Naive thymus-derived CD4-positive, alpha-beta T cell (primary cell): ENCODE measurements at regions not wholly inside any gene's neighbourhood (a gene's known extent, or its start where the extent isn't known, plus 50 kb on each side); places are given as distances from the start of the nearest gene placed in this dataset.

Experiments used
- ATAC-seq: fragments of 150-1000 bp; cut with Tn5 transposase; 2 replicates; pipeline ENCODE4 v1.10.0; 2021; ENCODE audit warnings: mild to moderate bottlenecking, moderate library complexity
- CTCF ChIA-PET: fragments of 350-600 bp; sonication (Branson Sonifier 250); formaldehyde crosslinking; loops from one replicate; lab custom pipeline; 2021; ENCODE audit warnings: antibody characterized with exemption; lab: Charles Lee
- POLR2A ChIA-PET: fragments of 350-600 bp; sonication (Branson Sonifier 250); formaldehyde crosslinking; loops from one replicate; lab custom pipeline; 2021; ENCODE audit warnings: antibody characterized with exemption, inconsistent platforms; lab: Charles Lee
- DNase-seq, 9 donors: peaks; one replicate each; pipeline versions ENCODE4 v3.0.0 to v3.0.0-alpha.2; 2020 to 2022; ENCODE audit warnings: mixed read lengths in 1 of 9
- H3K27ac ChIP-seq: one replicate; pipeline ENCODE4 v1.7.0; 2013; ENCODE audit warnings: mild to moderate bottlenecking, low read depth, low read length, moderate library complexity
- H3K27me3 ChIP-seq, 2 donors: one replicate each; pipeline ENCODE4 v1.7.0; 2013; ENCODE audit warnings: low read length in 2 of 2, mild to moderate bottlenecking in 2 of 2, moderate library complexity in 2 of 2; ENCODE audit not compliant: control insufficient read depth in 2 of 2, insufficient read depth in 2 of 2
- H3K36me3 ChIP-seq, 3 experiments: 1 replicate in 2 of 3; 2 replicates in 1 of 3; pipeline ENCODE4 v1.7.0; 2013; ENCODE audit warnings: low read length in 3 of 3, mild to moderate bottlenecking in 3 of 3, moderate library complexity in 1 of 3; ENCODE audit not compliant: insufficient read depth in 3 of 3, control insufficient read depth in 2 of 3
- H3K4me1 ChIP-seq, 2 donors: one replicate each; pipeline ENCODE4 v1.7.0; 2013; ENCODE audit warnings: low read length in 2 of 2, mild to moderate bottlenecking in 2 of 2, moderate library complexity in 1 of 2; ENCODE audit not compliant: control insufficient read depth in 2 of 2, insufficient read depth in 2 of 2
- H3K4me3 ChIP-seq: 2 replicates; pipeline ENCODE4 v1.7.0; 2013; ENCODE audit warnings: mild to moderate bottlenecking, low read length
- H3K9me3 ChIP-seq, 3 experiments: 1 replicate in 2 of 3; 2 replicates in 1 of 3; pipeline ENCODE4 v1.7.0; 2013; ENCODE audit warnings: low read length in 3 of 3; ENCODE audit not compliant: control insufficient read depth in 2 of 3
- H3K27ac Mint-ChIP-seq, 9 donors: one replicate each; pipeline ENCODE4 v1.8.0; 2020 to 2022; ENCODE audit warnings: mixed read lengths in 9 of 9, mild to moderate bottlenecking in 8 of 9, moderate library complexity in 5 of 9, inconsistent platforms in 2 of 9
- H3K27me3 Mint-ChIP-seq, 5 donors: one replicate each; pipeline ENCODE4 v1.8.0; 2021 to 2022; ENCODE audit warnings: mixed read lengths in 5 of 5, mild to moderate bottlenecking in 1 of 5
- H3K36me3 Mint-ChIP-seq, 5 donors: one replicate each; pipeline ENCODE4 v1.8.0; 2020 to 2022; ENCODE audit warnings: mixed read lengths in 5 of 5, mild to moderate bottlenecking in 3 of 5, inconsistent platforms in 1 of 5
- H3K4me1 Mint-ChIP-seq, 7 donors: one replicate each; pipeline ENCODE4 v1.8.0; 2020 to 2022; ENCODE audit warnings: mixed read lengths in 7 of 7, mild to moderate bottlenecking in 3 of 7, inconsistent platforms in 1 of 7
- H3K4me3 Mint-ChIP-seq, 10 donors: one replicate each; pipeline ENCODE4 v1.8.0; 2020 to 2022; ENCODE audit warnings: mild to moderate bottlenecking in 10 of 10, mixed read lengths in 10 of 10, moderate library complexity in 6 of 10, inconsistent platforms in 2 of 10
- H3K9me3 Mint-ChIP-seq, 11 donors: one replicate each; pipeline ENCODE4 v1.8.0; 2020 to 2022; ENCODE audit warnings: mixed read lengths in 11 of 11, mild to moderate bottlenecking in 4 of 11, inconsistent platforms in 1 of 11, moderate library complexity in 1 of 11
- intact Hi-C, 2 donors: fragments of 100-400 bp; cut with micrococcal nuclease; formaldehyde crosslinking; loops; one replicate each; pipeline ENCODE4 v1.15.1; 2023

DNA sequence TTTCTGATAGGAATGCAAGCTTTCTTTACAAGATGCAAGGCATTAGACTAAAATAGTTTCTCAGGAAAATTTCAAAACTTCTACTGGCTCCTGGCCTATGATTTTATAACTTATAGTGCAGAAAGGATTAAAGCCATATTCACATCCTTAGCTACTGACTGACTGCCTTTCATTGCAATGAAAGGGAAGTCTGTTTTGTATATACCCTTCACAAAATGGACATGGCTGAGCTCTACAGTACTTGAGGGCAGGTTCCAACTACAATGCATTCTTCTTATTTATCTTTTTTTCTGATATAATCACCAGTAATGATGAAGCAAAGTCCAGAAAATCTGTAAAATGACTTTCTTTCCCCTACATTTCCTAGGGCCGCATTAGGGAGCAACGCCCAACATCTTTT is 100.5 kb upstream of the ESRRG start:
- Mint-ChIP-seq H3K4me1 (no peaks in the 10 kb centered on the region), H3K27ac (no peak overlapping the region), H3K27me3 (no peaks in the 10 kb centered on the region), H3K9me3 (peaks cover 0 to 15% (median 2%) of the 10 kb centered on the region in 11 donors), H3K36me3 (no peaks in the 10 kb centered on the region), H3K4me3 (no peak overlapping the region)
- H3K9me3 ChIP-seq: no peaks in the 10 kb centered on the region
- no peak overlapping the region for H3K4me3 ChIP-seq
- intact Hi-C loops: no loop called here
- DNase-seq (no peak), ATAC-seq (no peak)
- H3K36me3 ChIP-seq: no peaks in the 10 kb centered on the region
- H3K27me3 ChIP-seq: no peaks in the 10 kb centered on the region
- H3K4me1 ChIP-seq: no peaks in the 10 kb centered on the region
- ChIA-PET POLR2A (no interaction called here), CTCF (no interaction called here)
- H3K27ac ChIP-seq: no peak overlapping the region

DNA sequence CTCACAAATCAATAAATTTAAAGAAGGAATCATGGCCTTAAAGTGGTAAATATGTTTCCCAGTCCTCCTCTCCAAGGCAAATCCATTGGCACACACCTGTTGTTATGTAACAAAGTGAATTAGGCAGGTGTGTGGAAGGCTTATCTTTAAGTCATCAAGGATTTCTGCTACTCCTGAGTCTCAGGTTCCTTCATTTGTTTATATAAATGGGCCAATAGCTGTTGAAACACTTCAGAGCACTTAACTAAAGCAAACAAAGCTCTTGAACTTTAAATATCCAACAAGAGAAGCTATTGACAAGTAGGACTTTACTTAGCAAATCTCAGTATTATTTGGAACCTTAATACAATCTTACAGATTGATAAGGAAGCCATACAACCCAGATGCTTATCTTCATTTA is 99.3 kb upstream of the ESRRG start:
- DNase-seq: no peak
- Histone ChIP-seq H3K36me3 (no peaks in the 10 kb centered on the region), H3K4me3 (no peak overlapping the region), H3K4me1 (no peaks in the 10 kb centered on the region), H3K27ac (no peak overlapping the region), H3K9me3 (no peaks in the 10 kb centered on the region), H3K27me3 (no peaks in the 10 kb centered on the region)
- no peaks in the 10 kb centered on the region for H3K36me3 Mint-ChIP-seq
- no peak overlapping the region for H3K4me3 Mint-ChIP-seq
- POLR2A ChIA-PET: no interaction called here
- H3K9me3 Mint-ChIP-seq: peaks cover 0 to 21% (median 3%) of the 10 kb centered on the region in 11 donors
- intact Hi-C loops: no loop called here
- H3K4me1 Mint-ChIP-seq: no peaks in the 10 kb centered on the region
- H3K27ac Mint-ChIP-seq: no peak overlapping the region
- CTCF ChIA-PET: no interaction called here
- no peak for ATAC-seq
- H3K27me3 Mint-ChIP-seq: no peaks in the 10 kb centered on the region

DNA sequence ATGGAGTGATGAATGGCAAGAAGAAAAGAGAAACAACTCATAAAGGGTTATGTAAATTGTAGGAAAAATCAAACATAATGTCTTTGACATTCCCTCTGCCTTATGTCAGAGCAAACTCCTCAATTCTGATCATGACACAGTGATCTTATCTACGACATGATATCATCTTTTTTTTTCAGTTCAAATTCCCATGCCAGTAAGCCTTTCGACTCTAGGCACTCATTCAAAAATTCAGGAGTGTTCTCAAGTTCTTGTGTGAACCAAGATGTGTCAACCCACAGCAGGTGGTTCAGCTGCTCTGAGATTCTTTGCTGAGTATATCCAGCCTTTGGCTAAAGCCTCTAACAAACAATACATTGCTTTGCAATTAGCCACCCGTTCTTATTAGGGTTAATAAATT is 97.1 kb upstream of the ESRRG start:
- ChIA-PET CTCF (no interaction called here), POLR2A (no interaction called here)
- Histone ChIP-seq H3K36me3 (no peaks in the 10 kb centered on the region), H3K9me3 (no peaks in the 10 kb centered on the region), H3K27ac (no peak overlapping the region), H3K27me3 (no peaks in the 10 kb centered on the region), H3K4me3 (no peak overlapping the region), H3K4me1 (no peaks in the 10 kb centered on the region)
- peaks cover 0 to 22% (median 2%) of the 10 kb centered on the region in 11 donors for H3K9me3 Mint-ChIP-seq
- no peaks in the 10 kb centered on the region for H3K4me1 Mint-ChIP-seq
- ATAC-seq (no peak), DNase-seq (no peak)
- intact Hi-C loops: no loop called here
- H3K4me3 Mint-ChIP-seq: no peak overlapping the region
- H3K36me3 Mint-ChIP-seq: no peaks in the 10 kb centered on the region
- H3K27me3 Mint-ChIP-seq: no peaks in the 10 kb centered on the region
- H3K27ac Mint-ChIP-seq: no peak overlapping the region

DNA sequence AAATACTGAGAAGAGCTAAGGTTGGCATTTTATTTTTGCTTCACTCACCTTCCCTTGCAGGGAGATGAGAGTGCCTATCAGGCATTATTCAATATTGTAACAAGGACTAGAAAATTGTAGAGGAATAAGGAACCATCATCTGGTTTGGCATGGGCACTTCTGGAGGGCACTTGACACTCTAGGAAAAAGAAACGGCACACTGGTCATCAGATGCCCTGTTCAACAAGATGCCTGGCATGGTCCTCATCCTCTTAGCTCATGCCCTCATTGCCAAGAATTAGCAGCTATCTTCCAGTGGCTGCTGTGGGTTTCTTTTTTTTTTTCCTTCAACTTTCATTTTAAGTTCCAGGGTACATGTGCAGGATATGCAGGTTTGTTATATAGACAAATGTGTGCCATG is 95.1 kb upstream of the ESRRG start:
- Mint-ChIP-seq H3K4me1 (no peaks in the 10 kb centered on the region), H3K36me3 (no peaks in the 10 kb centered on the region), H3K27ac (no peak overlapping the region), H3K27me3 (no peaks in the 10 kb centered on the region), H3K4me3 (no peak overlapping the region), H3K9me3 (peaks cover 0 to 17% (median 0%) of the 10 kb centered on the region in 11 donors)
- H3K27me3 ChIP-seq: no peaks in the 10 kb centered on the region
- DNase-seq (no peak), ATAC-seq (no peak)
- H3K9me3 ChIP-seq: no peaks in the 10 kb centered on the region
- POLR2A ChIA-PET: no interaction called here
- no peaks in the 10 kb centered on the region for H3K36me3 ChIP-seq
- CTCF ChIA-PET: no interaction called here
- H3K4me1 ChIP-seq: no peaks in the 10 kb centered on the region
- intact Hi-C loops: no loop called here
- H3K4me3 ChIP-seq: no peak overlapping the region
- H3K27ac ChIP-seq: no peak overlapping the region

DNA sequence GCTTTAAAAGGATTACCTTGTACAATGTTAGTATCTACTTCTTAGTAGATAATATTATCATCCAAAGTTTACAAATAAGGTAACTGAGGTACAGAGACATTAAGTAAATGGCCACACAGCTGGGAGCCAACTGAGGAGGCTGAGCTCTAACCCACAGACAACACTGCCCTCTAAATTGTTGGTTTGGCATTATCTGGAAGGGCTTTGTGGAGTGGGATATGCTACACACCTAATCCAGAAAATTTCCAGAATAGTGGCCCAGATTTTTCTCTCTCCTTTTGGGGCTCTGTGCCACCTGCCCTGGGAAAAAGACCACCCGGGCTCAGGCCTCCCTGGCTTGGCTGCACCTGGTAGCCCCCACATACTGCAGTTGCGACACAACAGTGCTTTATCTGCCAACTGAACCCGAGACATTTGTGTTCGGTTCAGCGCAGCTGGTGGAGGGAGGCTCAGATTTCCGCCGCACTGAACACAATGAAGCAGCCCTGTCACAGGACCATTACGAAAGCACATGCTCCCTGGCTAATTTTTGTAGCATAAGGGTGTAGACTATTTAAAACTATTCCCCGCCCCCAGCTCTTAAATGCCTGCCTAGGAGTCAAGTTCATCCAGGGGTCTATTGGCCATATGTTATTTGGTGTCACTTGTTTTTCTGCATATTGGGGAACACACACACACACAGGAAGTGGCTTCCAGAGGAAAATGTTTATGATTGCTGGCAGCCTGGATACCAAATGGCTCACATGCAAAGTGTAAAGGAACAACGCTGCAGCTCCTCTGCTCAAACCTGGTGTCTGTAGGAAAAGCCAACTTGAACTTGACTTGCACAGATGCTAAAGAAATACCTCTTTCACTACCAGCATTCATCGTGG is 92.3 kb upstream of the ESRRG start:
- H3K4me1 ChIP-seq: no peaks in the 10 kb centered on the region
- no peak overlapping the region for H3K27ac ChIP-seq
- H3K27ac Mint-ChIP-seq: no peak overlapping the region
- no peaks in the 10 kb centered on the region for H3K4me1 Mint-ChIP-seq
- peaks cover 0 to 31% (median 0%) of the 10 kb centered on the region in 11 donors for H3K9me3 Mint-ChIP-seq
- H3K36me3 Mint-ChIP-seq: no peaks in the 10 kb centered on the region
- H3K4me3 Mint-ChIP-seq: no peak overlapping the region
- no peaks in the 10 kb centered on the region for H3K36me3 ChIP-seq
- no peaks in the 10 kb centered on the region for H3K9me3 ChIP-seq
- no peak overlapping the region for H3K4me3 ChIP-seq
- CTCF ChIA-PET: no interaction called here
- ATAC-seq: no peak
- intact Hi-C loops: no loop called here
- H3K27me3 Mint-ChIP-seq: no peaks in the 10 kb centered on the region
- H3K27me3 ChIP-seq: no peaks in the 10 kb centered on the region
- no peak for DNase-seq
- POLR2A ChIA-PET: no interaction called here

DNA sequence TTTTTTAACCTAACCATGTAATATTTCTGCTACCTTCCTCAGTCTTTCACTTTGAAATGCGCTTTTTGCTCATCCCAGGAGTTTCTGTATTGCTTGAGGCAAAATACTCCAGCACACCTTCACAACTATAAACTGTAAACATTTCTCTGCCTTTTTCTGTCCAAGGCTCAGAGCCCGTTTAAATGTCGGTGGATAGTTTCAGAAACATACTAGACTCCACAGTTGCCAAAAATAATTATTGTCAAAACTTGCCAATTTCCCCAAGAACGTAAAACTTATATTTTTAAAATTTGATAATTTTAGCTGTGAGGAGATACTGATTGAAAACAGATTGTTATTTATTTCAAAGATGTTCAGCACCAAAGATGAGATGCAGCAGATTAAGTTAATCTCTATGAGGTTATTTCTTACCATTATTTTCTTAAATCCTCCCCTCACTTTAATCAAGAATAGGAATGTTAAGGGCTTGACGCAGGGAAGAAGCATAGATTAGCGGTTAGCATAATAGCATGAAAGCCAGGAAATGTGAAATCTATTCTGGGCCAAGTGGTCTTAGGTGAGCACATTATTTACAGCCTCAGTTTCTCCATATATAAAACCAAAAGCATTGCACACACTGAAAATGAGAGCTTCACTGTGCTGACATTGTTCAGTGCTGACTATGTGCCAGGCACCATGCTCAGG is 91.5 kb upstream of the ESRRG start:
- no peak for ATAC-seq
- CTCF ChIA-PET: no interaction called here

More for the DNA sequence above, 91.5 kb upstream of the ESRRG start:
- no peak overlapping the region for H3K4me3 Mint-ChIP-seq
- Histone ChIP-seq H3K27me3 (no peaks in the 10 kb centered on the region), H3K4me3 (no peak overlapping the region), H3K9me3 (no peaks in the 10 kb centered on the region), H3K27ac (no peak overlapping the region), H3K4me1 (no peaks in the 10 kb centered on the region), H3K36me3 (no peaks in the 10 kb centered on the region)
- peaks cover 0 to 28% (median 0%) of the 10 kb centered on the region in 11 donors for H3K9me3 Mint-ChIP-seq
- no peaks in the 10 kb centered on the region for H3K4me1 Mint-ChIP-seq
- no peak overlapping the region for H3K27ac Mint-ChIP-seq
- peaks cover 0 to 3% (median 0%) of the 10 kb centered on the region in 5 donors for H3K27me3 Mint-ChIP-seq
- intact Hi-C loops: no loop called here
- DNase-seq: no peak
- POLR2A ChIA-PET: no interaction called here
- no peaks in the 10 kb centered on the region for H3K36me3 Mint-ChIP-seq
